OCI-LY3 (cell line): ENCODE measurements at regions not wholly inside any gene's neighbourhood (a gene's known extent, or its start where the extent isn't known, plus 50 kb on each side); places are given as distances from the start of the nearest gene placed in this dataset.

Experiments
- EZH2phosphoT487 ChIP-seq: fragments of 200-600 bp; shearing (Covaris generic); IDR thresholded peaks from 2 replicates; pipeline ENCODE4 v1.6.1; 2018; ENCODE audit warnings: antibody characterized with exemption, mixed run types, low read depth
- TF ChIP-seq, protein P1 (sequence below): fragments of 200-600, 300-600 bp; sonication (generic); IDR thresholded peaks from 2 replicates; pipeline ENCODE4 v1.5.1; 2014; ENCODE audit warnings: antibody characterized with exemption, low read length, low read depth

DNA sequence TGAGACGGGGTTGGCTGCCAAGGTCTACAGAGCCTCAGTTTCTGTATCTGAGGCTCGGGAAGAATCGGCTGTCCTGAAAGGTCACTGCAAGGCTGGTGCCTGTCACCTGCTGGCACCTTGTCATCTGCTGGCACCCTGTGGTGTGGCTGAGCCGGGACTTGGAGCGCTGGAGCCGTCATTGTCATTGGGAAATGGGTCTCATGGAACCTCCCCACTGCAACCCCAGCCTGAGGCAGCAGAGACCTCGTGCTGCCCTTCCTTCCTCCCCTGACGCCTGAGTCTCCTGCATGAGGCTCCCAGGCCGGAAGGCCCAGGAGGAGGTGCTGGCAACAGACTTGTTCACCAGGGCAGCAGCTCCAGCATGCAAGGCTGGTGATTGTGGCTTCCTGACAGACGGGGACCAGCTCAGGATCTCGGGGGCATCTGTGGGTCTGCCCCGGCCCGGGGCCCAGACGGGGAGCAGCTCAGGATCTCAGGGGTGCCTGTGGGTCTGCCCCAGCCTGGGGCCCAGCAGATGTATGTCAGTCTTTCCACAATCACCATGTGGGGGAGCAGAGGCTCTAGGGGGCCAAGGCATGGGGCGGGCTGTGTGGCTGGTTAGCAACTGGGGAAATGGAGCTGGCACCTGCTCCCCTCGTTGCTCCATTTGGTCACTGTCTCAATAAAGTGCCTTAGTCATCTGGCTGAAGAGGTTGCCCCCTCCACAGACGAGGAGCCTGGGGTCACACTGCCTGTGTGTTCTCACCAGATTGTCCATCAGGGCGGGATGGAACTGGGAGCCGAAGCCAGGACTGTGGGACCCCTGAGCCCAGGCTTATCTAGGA, 668.7 kb downstream of the BRD1 start:
- TF ChIP-seq, protein P1, sequence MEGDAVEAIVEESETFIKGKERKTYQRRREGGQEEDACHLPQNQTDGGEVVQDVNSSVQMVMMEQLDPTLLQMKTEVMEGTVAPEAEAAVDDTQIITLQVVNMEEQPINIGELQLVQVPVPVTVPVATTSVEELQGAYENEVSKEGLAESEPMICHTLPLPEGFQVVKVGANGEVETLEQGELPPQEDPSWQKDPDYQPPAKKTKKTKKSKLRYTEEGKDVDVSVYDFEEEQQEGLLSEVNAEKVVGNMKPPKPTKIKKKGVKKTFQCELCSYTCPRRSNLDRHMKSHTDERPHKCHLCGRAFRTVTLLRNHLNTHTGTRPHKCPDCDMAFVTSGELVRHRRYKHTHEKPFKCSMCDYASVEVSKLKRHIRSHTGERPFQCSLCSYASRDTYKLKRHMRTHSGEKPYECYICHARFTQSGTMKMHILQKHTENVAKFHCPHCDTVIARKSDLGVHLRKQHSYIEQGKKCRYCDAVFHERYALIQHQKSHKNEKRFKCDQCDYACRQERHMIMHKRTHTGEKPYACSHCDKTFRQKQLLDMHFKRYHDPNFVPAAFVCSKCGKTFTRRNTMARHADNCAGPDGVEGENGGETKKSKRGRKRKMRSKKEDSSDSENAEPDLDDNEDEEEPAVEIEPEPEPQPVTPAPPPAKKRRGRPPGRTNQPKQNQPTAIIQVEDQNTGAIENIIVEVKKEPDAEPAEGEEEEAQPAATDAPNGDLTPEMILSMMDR: no peak
- no peak for TF ChIP-seq EZH2phosphoT487
